ENCODE measurements at regions not wholly inside any gene's neighbourhood (a gene's known extent, or its start where the extent isn't known, plus 50 kb on each side); places are given as distances from the start of the nearest gene placed in this dataset.
"Not testable (repeated sequence)": the region's sequence is repeated elsewhere in the genome, so short reads cannot be mapped to it uniquely, and the experiment has no call there.

DNA sequence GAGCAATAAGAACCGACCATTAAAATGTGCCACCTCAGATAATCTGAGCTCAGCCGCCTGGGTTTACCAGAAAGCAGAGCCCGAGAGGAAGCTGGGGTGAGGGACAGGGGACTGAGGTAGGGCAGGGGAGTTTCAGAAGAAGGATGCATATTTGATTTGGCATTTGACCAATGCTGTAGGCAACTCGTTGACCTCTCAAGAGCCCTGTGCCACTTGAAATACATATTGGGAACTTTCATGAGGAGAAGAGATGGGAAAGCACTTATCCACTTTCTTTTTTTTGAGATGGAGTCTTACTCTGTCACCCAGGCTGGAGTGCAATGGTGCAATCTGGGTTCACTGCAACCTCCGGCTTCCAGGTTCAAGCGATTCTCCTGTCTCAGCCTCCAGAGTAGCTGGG, 148.4 kb upstream of the SPRED2 start:
- H3K9me3 ChIP-seq (ENCODE audit: control insufficient read depth, low read length), result no peaks in the 10 kb centered on the region
- no peak overlapping the region for H3K9ac ChIP-seq (ENCODE audit: low read length)
- H3K4me1 ChIP-seq (ENCODE audit: control insufficient read depth, insufficient read depth, low read length), result peaks cover 5% of the 10 kb centered on the region
- no peaks in the 10 kb centered on the region for H3K27me3 ChIP-seq (ENCODE audit: control insufficient read depth, insufficient read depth, low read length)
- no peaks in the 10 kb centered on the region for H3K36me3 ChIP-seq (ENCODE audit: control insufficient read depth, insufficient read depth, low read length)
- no peak overlapping the region for H3K4me3 ChIP-seq (ENCODE audit: low read length)

DNA sequence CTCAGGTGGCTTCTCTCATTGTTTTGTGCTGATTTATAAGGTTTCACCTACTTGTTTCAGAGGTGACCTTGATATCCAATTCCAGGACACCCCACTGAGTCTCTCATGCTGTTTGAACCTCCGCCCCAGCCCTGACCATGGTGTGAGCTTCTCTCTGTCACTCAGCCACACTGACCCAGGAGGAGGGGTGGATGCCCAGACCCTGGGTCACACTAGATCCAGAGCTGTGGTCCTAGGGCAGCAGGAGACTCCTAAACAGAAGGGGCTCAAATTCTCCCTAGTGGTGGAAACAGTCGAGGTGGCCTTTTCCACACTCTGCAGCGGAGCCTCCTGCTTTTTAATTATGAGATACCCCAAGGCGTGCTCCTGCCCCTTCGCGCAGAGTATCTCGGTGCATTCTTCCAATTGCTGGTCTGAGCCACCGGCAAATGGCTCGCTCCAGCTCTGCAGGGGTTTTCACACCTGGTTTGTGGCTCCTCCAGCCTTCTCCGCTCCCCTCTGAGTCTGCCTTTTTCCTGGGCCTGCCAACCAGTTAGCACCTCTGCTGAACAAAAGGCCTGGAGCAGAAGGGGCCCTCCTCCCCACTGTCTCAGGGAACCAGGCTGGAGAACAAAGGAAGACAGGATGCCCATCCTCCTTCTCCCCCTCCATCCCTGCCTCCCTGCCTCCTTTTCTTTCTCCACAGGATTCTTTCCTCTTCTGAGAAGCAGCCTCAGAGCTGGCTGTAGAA, 147.3 kb upstream of the SPRED2 start:
- Histone ChIP-seq H3K27me3 (ENCODE audit: control insufficient read depth, insufficient read depth, low read length) (no peaks in the 10 kb centered on the region), H3K9me3 (ENCODE audit: control insufficient read depth, low read length) (no peaks in the 10 kb centered on the region), H3K9ac (ENCODE audit: low read length) (no peak overlapping the region), H3K4me1 (ENCODE audit: control insufficient read depth, insufficient read depth, low read length) (peaks cover 5% of the 10 kb centered on the region), H3K4me3 (ENCODE audit: low read length) (no peak overlapping the region), H3K36me3 (ENCODE audit: control insufficient read depth, insufficient read depth, low read length) (no peaks in the 10 kb centered on the region)

DNA sequence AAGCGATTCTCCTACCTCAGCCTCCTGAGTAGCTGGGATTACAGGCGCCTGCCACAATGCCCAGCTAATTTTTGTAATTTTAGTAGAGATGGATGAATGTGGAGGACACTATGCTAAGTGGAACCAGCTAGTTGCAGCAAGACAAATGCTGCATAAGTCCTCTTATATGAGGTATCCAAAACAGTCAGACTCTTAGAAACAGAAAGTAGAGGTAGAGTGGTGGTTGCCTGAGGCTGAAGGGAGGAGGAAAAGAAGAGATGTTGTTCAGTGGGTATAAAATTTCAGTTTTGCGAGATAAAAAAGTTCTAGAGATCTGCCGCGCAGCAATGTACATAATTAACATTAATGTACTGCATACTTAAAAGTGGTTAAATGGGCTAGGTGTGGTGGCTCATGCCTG, 145.3 kb upstream of the SPRED2 start:
- H3K36me3 ChIP-seq (ENCODE audit: control insufficient read depth, insufficient read depth, low read length), result no peaks in the 10 kb centered on the region

DNA sequence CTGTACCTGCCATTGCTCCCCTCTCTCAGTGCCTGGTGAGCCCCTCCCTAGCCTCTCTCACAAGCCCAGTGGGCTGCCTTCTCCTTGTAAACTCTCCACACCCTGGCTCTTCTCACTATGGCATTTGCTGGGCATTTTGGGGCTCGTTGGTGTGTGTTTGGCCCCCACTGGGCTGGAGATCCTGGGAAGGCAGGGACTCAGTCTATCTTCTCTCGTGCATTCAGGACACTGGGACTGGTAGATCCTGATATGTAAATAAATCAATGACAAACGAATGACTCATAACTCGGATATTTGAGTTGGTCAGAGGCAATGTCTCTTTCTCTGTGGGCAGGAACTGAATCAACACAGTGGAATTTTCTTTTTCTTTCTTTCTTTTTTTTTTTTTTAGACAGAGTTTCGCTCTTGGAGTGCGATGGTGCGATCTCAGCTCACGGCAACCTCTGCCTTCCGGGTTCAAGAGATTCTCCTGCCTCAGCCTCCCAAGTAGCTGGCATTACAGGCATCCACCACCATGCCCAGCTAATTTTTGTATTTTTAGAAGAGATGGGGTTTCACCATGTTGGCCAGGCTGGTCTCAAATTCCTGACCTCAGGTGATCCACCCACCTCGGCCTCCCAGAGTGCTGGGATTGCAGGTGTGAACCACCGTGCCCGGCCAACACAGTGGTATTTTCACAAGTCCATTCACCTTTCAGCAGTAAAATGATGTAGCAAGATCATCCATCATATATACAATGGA, 144.6 kb upstream of the SPRED2 start:
- peaks cover 5% of the 10 kb centered on the region for H3K4me1 ChIP-seq (ENCODE audit: control insufficient read depth, insufficient read depth, low read length)
- H3K9ac ChIP-seq (ENCODE audit: low read length), result no peak overlapping the region
- H3K4me3 ChIP-seq (ENCODE audit: low read length), result no peak overlapping the region
- H3K36me3 ChIP-seq (ENCODE audit: control insufficient read depth, insufficient read depth, low read length), result no peaks in the 10 kb centered on the region
- H3K9me3 ChIP-seq (ENCODE audit: control insufficient read depth, low read length), result no peaks in the 10 kb centered on the region
- H3K27me3 ChIP-seq (ENCODE audit: control insufficient read depth, insufficient read depth, low read length), result no peaks in the 10 kb centered on the region

More for the DNA sequence above, 145.3 kb upstream of the SPRED2 start:
- Histone ChIP-seq H3K4me1 (ENCODE audit: control insufficient read depth, insufficient read depth, low read length) (peaks cover 5% of the 10 kb centered on the region), H3K9me3 (ENCODE audit: control insufficient read depth, low read length) (no peaks in the 10 kb centered on the region), H3K9ac (ENCODE audit: low read length) (no peak overlapping the region), H3K27me3 (ENCODE audit: control insufficient read depth, insufficient read depth, low read length) (no peaks in the 10 kb centered on the region), H3K4me3 (ENCODE audit: low read length) (no peak overlapping the region)

DNA sequence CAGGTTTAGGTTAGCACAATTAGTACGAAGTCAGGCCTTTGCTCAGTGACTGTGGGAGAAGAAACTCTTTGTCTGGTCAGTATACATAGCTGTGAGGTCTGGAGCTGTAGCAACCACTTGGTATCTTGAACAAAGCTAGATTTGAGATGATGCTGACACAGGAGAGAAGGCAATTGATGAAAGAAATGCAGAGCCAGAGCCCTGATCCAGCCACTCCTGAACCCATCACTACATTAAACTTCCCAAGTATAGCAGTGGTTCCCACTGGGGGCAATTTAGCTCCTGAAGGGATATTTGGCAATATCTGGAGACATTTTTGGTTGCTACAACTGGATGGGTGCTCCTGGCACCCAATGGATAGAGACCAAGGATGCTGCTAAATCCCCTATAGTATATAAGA, 143.9 kb upstream of the SPRED2 start:
- no peaks in the 10 kb centered on the region for H3K36me3 ChIP-seq (ENCODE audit: control insufficient read depth, insufficient read depth, low read length)

DNA sequence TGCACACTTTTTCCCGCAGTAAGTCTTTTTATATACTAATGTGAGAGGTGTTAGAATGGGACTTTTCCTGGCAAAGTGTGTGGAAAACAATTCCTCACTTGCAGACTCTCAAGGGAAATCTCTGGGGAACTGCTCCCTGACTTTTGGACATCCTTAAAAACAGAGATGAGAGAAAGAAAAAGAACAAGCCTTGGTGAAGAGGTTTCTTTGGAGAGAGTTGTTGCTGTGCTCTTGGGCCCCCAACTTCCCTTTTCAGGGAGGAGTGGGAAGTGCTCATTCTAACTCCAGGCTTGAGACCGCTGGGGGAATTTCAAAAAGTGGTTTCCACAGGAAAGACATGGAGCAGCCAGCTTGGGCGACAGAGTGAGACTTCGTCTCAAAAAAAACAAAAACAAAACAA, 142.6 kb upstream of the SPRED2 start:
- Histone ChIP-seq H3K36me3 (ENCODE audit: control insufficient read depth, insufficient read depth, low read length) (no peaks in the 10 kb centered on the region), H3K4me3 (ENCODE audit: low read length) (no peak overlapping the region), H3K9me3 (ENCODE audit: control insufficient read depth, low read length) (no peaks in the 10 kb centered on the region), H3K4me1 (ENCODE audit: control insufficient read depth, insufficient read depth, low read length) (peaks cover 5% of the 10 kb centered on the region), H3K27me3 (ENCODE audit: control insufficient read depth, insufficient read depth, low read length) (no peaks in the 10 kb centered on the region), H3K9ac (ENCODE audit: low read length) (no peak overlapping the region)

More for the DNA sequence above, 143.9 kb upstream of the SPRED2 start:
- Histone ChIP-seq H3K9ac (ENCODE audit: low read length) (no peak overlapping the region), H3K27me3 (ENCODE audit: control insufficient read depth, insufficient read depth, low read length) (no peaks in the 10 kb centered on the region), H3K4me3 (ENCODE audit: low read length) (no peak overlapping the region), H3K4me1 (ENCODE audit: control insufficient read depth, insufficient read depth, low read length) (peaks cover 5% of the 10 kb centered on the region), H3K9me3 (ENCODE audit: control insufficient read depth, low read length) (no peaks in the 10 kb centered on the region)

DNA sequence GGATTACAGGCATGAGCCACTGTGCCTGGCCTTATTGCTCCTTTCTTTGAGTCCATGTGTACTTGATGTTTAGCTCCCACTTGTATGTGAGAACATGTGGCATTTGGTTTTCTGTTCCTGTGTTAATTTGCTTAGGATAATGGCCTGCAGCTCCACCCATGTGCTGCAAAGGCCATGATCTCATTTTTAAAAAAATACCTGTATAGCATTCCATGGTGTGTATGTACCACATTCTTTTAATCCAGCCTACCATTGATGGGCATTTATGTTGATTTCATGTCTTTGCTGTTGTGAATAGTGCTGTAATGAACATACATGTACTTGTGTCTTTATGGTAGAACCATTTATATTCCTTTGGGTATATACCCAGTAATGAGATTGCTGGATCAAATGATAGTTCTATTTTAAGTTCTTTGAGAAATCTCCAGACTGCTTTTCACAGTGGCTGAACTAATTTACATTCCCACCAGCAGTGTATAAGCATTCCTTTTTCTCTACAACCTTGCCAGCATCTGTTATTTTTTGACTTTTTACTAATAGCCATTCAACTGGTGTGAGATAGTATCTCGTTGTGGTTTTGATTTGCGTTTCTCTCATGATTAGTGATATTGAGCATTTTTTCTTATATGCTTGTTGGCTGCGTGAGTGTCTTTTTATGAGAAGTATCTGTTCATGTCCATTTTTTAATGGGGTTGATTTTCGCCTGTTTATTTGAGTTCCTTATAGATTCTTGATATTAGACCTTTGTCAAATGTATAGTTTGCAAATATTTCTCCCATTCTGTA, 136.4 kb upstream of the SPRED2 start:
- H3K9me3 ChIP-seq (ENCODE audit: control insufficient read depth, low read length); H3K4me3 ChIP-seq (ENCODE audit: low read length); H3K9ac ChIP-seq (ENCODE audit: low read length); H3K27me3 ChIP-seq (ENCODE audit: control insufficient read depth, insufficient read depth, low read length); H3K36me3 ChIP-seq (ENCODE audit: control insufficient read depth, insufficient read depth, low read length): not testable (repeated sequence)
- H3K4me1 ChIP-seq (ENCODE audit: control insufficient read depth, insufficient read depth, low read length), result peaks cover 16% of the 10 kb centered on the region

DNA sequence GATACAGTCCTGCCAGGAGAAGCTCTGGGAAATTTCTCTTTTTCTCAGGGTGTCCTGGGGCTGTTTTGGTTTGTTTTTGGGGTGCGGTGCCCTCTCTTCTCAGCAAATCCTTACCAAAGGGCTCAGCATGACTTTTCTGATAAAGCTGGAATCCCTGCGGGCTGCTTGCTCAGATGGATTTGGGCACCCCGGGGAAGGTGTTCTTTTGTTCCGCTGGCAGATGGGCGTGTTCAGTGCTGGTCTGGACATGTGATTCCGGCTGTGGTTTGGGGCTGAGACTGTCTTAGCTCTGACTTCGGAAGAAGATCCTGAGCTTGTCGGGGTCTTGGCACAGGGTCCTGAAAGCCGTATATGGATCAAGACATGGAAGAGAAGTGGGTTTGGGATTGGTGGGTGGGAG, 134.2 kb upstream of the SPRED2 start:
- Histone ChIP-seq H3K4me1 (ENCODE audit: control insufficient read depth, insufficient read depth, low read length) (peaks cover 16% of the 10 kb centered on the region), H3K27me3 (ENCODE audit: control insufficient read depth, insufficient read depth, low read length) (no peaks in the 10 kb centered on the region), H3K9me3 (ENCODE audit: control insufficient read depth, low read length) (no peaks in the 10 kb centered on the region), H3K4me3 (ENCODE audit: low read length) (peak overlapping the region; percentile 46), H3K9ac (ENCODE audit: low read length) (peak overlapping the region; percentile 50), H3K36me3 (ENCODE audit: control insufficient read depth, insufficient read depth, low read length) (no peaks in the 10 kb centered on the region)

DNA sequence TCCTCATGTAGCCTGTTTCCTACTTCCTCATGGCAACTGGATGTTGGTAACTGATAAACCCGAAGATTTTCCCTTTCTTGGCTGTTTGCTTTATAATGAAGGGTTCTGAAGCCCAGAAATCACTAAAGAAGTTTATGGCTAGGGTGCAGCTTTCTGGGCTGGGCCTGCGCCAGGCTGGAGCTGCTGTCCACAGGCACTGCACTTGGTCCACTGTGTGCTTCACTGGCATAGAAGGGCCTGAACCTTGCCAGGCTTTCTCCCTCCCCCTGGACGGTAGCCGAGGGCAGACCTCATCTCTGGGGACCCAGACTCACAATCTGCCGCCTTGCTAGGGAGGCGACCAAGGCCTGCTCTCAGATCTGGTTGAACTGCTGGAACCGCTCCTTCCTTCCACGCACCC, 133.3 kb upstream of the SPRED2 start:
- Histone ChIP-seq H3K4me1 (ENCODE audit: control insufficient read depth, insufficient read depth, low read length) (peaks cover 16% of the 10 kb centered on the region), H3K4me3 (ENCODE audit: low read length) (no peak overlapping the region), H3K9me3 (ENCODE audit: control insufficient read depth, low read length) (no peaks in the 10 kb centered on the region), H3K9ac (ENCODE audit: low read length) (no peak overlapping the region), H3K27me3 (ENCODE audit: control insufficient read depth, insufficient read depth, low read length) (no peaks in the 10 kb centered on the region), H3K36me3 (ENCODE audit: control insufficient read depth, insufficient read depth, low read length) (no peaks in the 10 kb centered on the region)

DNA sequence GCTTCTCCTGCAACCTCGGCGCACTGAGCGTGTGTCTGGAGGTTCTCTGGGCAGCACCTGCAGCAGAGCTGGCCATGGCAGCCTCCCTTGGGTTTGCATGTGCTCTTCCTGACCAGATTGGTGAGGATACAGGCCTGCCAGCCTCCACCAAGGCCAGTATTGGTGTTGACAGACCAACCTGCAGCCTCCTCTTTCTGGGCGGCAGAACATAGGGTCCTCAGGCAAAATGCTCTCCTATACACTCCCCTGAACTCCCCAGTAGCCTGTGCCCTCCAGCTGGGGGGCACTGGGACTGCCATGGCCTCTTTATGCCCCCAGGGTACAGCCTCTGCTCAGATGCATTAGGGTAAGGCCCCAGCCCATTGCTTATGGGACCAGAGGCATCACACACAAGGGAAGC, 131.9 kb upstream of the SPRED2 start:
- Histone ChIP-seq H3K4me1 (ENCODE audit: control insufficient read depth, insufficient read depth, low read length) (peaks cover 16% of the 10 kb centered on the region), H3K4me3 (ENCODE audit: low read length) (no peak overlapping the region), H3K27me3 (ENCODE audit: control insufficient read depth, insufficient read depth, low read length) (no peaks in the 10 kb centered on the region), H3K9me3 (ENCODE audit: control insufficient read depth, low read length) (no peaks in the 10 kb centered on the region), H3K36me3 (ENCODE audit: control insufficient read depth, insufficient read depth, low read length) (no peaks in the 10 kb centered on the region), H3K9ac (ENCODE audit: low read length) (no peak overlapping the region)

DNA sequence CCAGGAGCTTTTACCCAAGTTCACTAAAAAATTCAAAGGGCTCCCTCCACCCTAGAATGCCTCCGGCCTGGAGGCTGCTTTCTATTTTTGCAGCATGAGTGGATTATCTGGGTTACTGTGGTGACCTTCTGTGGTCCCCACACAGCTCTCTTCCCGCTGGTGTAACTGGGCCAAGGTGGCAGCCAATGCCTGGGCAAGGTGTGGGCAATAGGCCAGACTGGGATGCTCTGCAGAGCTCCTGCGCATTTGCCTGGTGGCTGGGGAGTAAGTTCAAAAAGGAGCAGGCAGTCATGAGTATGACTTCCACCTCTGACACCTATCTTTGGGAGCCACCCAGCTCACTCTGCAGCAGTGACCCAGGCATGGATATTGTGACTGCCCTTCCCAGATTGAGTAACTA, 130.5 kb upstream of the SPRED2 start:
- H3K9me3 ChIP-seq (ENCODE audit: control insufficient read depth, low read length), result no peaks in the 10 kb centered on the region
- no peaks in the 10 kb centered on the region for H3K27me3 ChIP-seq (ENCODE audit: control insufficient read depth, insufficient read depth, low read length)
- H3K4me3 ChIP-seq (ENCODE audit: low read length), result no peak overlapping the region
- peaks cover 14% of the 10 kb centered on the region for H3K4me1 ChIP-seq (ENCODE audit: control insufficient read depth, insufficient read depth, low read length)
- H3K9ac ChIP-seq (ENCODE audit: low read length), result no peak overlapping the region
- H3K36me3 ChIP-seq (ENCODE audit: control insufficient read depth, insufficient read depth, low read length), result no peaks in the 10 kb centered on the region

DNA sequence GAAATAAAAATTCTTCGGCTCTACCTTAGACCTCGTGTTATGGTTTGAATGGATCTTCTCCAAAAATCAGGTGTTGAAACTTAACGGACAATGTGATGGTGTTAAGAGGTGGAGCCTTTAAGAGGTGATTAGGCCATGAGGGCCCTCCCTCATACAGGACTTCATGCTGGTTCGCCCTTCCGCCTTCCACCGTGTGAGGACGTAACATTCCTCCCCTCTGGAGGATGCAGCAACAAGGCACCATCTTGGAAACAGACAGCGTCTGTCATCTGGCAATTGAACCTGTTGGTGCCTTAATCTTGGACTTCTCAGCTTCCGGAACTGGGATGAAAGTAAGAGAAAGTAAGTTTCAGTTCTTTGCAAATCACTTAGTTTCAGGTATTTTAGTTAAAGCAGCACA, 126.3 kb upstream of the SPRED2 start:
- H3K4me1 ChIP-seq (ENCODE audit: control insufficient read depth, insufficient read depth, low read length), result no peaks in the 10 kb centered on the region
- H3K9ac ChIP-seq (ENCODE audit: low read length), result no peak overlapping the region
- H3K4me3 ChIP-seq (ENCODE audit: low read length), result no peak overlapping the region
- peaks cover 3% of the 10 kb centered on the region for H3K27me3 ChIP-seq (ENCODE audit: control insufficient read depth, insufficient read depth, low read length)
- H3K9me3 ChIP-seq (ENCODE audit: control insufficient read depth, low read length), result no peaks in the 10 kb centered on the region
- H3K36me3 ChIP-seq (ENCODE audit: control insufficient read depth, insufficient read depth, low read length), result no peaks in the 10 kb centered on the region
